Coronary artery (tissue), 2 donors: ENCODE measurements at regions not wholly inside any gene's neighbourhood (a gene's known extent, or its start where the extent isn't known, plus 50 kb on each side); places are given as distances from the start of the nearest gene placed in this dataset.

Experiments used
- DNase-seq: peaks from one replicate; pipeline ENCODE4 v3.0.0-alpha.2; 2017; ENCODE audit warnings: low spot score
- H3K27ac ChIP-seq, 2 donors: fragments of 200-600 bp; sonication (generic); one replicate each; pipeline ENCODE4 v1.5.1; 2016 to 2019
- H3K4me3 ChIP-seq: fragments of 200-600 bp; sonication (generic); 2 replicates; pipeline ENCODE4 v1.5.1; 2016; ENCODE audit warnings: mild to moderate bottlenecking, moderate library complexity
- CTCF ChIP-seq: fragments of 200-600 bp; sonication (generic); IDR thresholded peaks from one replicate; pipeline ENCODE4 v1.5.1; 2019; ENCODE audit warnings: antibody characterized with exemption

GRCh38 chr13:86409466-86410241 lies 610.4 kb upstream of the SLITRK6 start:
- TF ChIP-seq CTCF: no peak
- no peak for DNase-seq
- Histone ChIP-seq H3K27ac (no peak overlapping the region), H3K4me3 (no peak overlapping the region)

GRCh38 chr13:86425170-86425815 lies 626.1 kb upstream of the SLITRK6 start:
- no peak for DNase-seq
- Histone ChIP-seq H3K27ac (no peak overlapping the region), H3K4me3 (no peak overlapping the region)
- TF ChIP-seq CTCF: no peak

GRCh38 chr13:86426437-86426836 lies 627.2 kb upstream of the SLITRK6 start:
- TF ChIP-seq CTCF: no peak
- H3K27ac ChIP-seq: no peak overlapping the region
- H3K4me3 ChIP-seq: no peak overlapping the region
- no peak for DNase-seq

- DNase-seq: no peak
- Histone ChIP-seq H3K4me3 (no peak overlapping the region), H3K27ac (no peak overlapping the region)
- no peak for TF ChIP-seq CTCF
These were observed 630.5 kb upstream of the SLITRK6 start for GRCh38 chr13:86429756-86430155.

- no peak for TF ChIP-seq CTCF
- Histone ChIP-seq H3K4me3 (no peak overlapping the region), H3K27ac (no peak overlapping the region)
- DNase-seq: no peak
These were observed 638.8 kb upstream of the SLITRK6 start for GRCh38 chr13:86438034-86438433.

GRCh38 chr13:86445206-86445605 lies 646.0 kb upstream of the SLITRK6 start:
- DNase-seq: no peak
- no peak for TF ChIP-seq CTCF
- Histone ChIP-seq H3K4me3 (no peak overlapping the region), H3K27ac (no peak overlapping the region)

- no peak for DNase-seq
- Histone ChIP-seq H3K4me3 (no peak overlapping the region), H3K27ac (no peak overlapping the region)
- TF ChIP-seq CTCF: no peak
These were observed 646.5 kb upstream of the SLITRK6 start for GRCh38 chr13:86445672-86446071.
